NB4 (cell line): ENCODE measurements at regions not wholly inside any gene's neighbourhood (a gene's known extent, or its start where the extent isn't known, plus 50 kb on each side); places are given as distances from the start of the nearest gene placed in this dataset.

Source experiments
- DNase-seq: peaks from one replicate; pipeline ENCODE4 v3.0.0; 2010; ENCODE audit warnings: low read depth
- H3K4me3 ChIP-seq: one replicate; pipeline ENCODE4 v1.5.1; 2011; ENCODE audit warnings: mild to moderate bottlenecking, low read depth, low read length, moderate library complexity
- CTCF ChIP-seq: IDR thresholded peaks from one replicate; pipeline ENCODE4 v1.5.1; 2012; ENCODE audit warnings: low read depth, low read length
- MYC ChIP-seq: IDR thresholded peaks from 2 replicates; pipeline ENCODE4 v1.6.1; 2011; ENCODE audit warnings: low read depth, low read length
- POLR2A ChIP-seq: IDR thresholded peaks from 2 replicates; pipeline ENCODE4 v1.6.1; 2011; ENCODE audit warnings: mild to moderate bottlenecking; ENCODE audit not compliant: insufficient read length; ENCODE audit errors: extremely low read depth
- TF ChIP-seq, protein P1 (sequence below): IDR thresholded peaks from 2 replicates; pipeline ENCODE4 v1.6.1; 2011; ENCODE audit warnings: low read depth, low read length

- no peak for DNase-seq
- TF ChIP-seq, protein P1, sequence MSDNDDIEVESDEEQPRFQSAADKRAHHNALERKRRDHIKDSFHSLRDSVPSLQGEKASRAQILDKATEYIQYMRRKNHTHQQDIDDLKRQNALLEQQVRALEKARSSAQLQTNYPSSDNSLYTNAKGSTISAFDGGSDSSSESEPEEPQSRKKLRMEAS = no peak
- no peak for TF ChIP-seq MYC
- no peak for TF ChIP-seq CTCF
- no peak for TF ChIP-seq POLR2A
These were observed 1013.5 kb downstream of the GATA3 start for GRCh38 chr10:9068003-9068402.

DNA sequence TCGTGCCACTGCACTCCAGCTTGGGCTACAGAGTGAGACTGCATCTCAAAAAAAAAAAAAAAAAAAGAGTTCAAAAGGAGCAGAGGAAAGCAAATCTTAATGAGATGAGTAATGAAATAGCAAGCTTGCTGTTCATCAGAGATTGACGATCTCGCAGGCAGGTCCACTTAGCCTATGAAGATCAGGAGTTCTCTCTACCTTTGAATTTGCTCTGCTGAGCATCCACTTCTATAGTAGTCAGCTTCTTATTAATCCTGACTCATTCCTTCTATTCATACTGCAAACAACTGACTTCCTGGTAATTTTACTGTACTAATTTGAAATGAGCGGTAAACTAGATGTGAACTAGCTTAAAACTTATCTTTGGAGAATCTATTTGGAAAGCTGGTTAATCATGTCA is 1014.6 kb downstream of the GATA3 start:
- TF ChIP-seq, protein P1 = no peak
- TF ChIP-seq POLR2A (no peak), CTCF (no peak), MYC (no peak)
- DNase-seq = no peak

More at GRCh38 chr10:9068003-9068402, 1013.5 kb downstream of the GATA3 start:
- no peak overlapping the region for H3K4me3 ChIP-seq

GRCh38 chr10:9075420-9075819 is 1020.9 kb downstream of the GATA3 start:
- H3K4me3 ChIP-seq = no peak overlapping the region
- no peak for DNase-seq
- TF ChIP-seq CTCF (no peak), MYC (no peak), POLR2A (no peak)
- TF ChIP-seq, protein P1 = no peak

More for the DNA sequence above, 1014.6 kb downstream of the GATA3 start:
- H3K4me3 ChIP-seq = no peak overlapping the region

- no peak overlapping the region for H3K4me3 ChIP-seq
- no peak for TF ChIP-seq MYC
- TF ChIP-seq POLR2A = no peak
- TF ChIP-seq, protein P1 = no peak
- no peak for TF ChIP-seq CTCF
- DNase-seq = no peak
These were observed 1021.6 kb downstream of the GATA3 start for GRCh38 chr10:9076066-9076465.

DNA sequence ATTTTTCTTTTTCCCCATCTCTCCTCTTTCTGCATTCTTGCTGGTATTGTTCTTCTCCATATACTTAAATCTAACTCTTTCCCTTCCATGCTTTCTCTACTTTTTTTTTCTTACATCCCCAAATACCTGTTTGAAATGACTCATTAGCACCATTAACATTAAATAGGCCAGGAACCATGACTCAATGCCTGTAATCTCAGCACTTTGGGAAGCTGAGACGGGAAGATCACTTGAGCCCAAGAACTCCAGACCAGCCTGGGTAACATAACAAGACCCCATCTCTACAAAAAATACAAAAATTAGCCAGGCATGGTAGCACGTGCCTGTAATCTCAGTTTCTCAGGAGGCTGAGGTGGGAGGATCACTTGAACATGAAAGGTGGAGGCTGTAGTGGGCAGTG is 1026.8 kb downstream of the GATA3 start:
- H3K4me3 ChIP-seq = no peak overlapping the region
- TF ChIP-seq, protein P1 = no peak
- no peak for TF ChIP-seq CTCF
- DNase-seq = no peak

DNA sequence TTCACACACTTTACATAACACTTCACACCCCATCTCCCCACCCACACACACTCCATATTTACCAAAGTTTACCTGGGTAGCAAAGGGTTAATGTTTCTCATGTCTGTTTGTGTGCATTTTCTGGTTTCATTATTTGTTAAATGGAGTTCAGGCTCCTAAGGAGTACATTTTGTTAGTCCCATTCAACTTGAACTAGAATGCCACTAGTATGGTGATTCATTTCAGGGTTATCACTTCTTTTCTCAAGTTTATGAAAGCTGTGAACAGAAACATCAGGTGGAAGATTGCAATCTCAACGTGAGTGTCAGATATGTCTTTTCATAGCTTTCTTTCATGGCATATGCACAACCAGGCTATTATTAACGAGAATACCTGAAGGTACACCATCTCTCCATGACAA is 1027.5 kb downstream of the GATA3 start:
- TF ChIP-seq MYC (no peak), POLR2A (no peak), CTCF (no peak)
- TF ChIP-seq, protein P1 = no peak
- H3K4me3 ChIP-seq = no peak overlapping the region
- no peak for DNase-seq
